HG03039 (cell line): ENCODE measurements at regions not wholly inside any gene's neighbourhood (a gene's known extent, or its start where the extent isn't known, plus 50 kb on each side); places are given as distances from the start of the nearest gene placed in this dataset.

Experiments
- ATAC-seq: cut with Tn5 transposase; IDR thresholded peaks from one replicate; pipeline ENCODE4 v1.9.1; 2021; ENCODE audit warnings: mild to moderate bottlenecking, moderate library complexity; ENCODE audit not compliant: unreplicated experiment

DNA sequence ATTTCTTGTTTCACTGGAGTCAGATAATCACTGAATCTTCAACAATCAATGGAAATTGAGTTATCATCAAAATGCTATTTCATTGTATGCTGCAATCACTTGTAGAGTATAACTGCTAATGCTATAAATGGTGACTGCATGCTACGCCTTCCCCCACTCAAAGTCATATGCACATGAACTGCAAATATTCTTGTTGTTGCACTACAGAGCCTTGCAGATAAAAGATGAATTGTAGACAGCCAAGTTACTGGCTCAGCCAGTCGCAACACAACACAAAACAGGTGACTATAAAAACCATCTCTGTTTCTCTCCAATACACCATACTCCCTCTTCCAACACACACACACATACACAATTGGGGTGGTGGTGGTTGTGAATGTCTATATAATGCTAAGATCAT is 171.0 kb upstream of the HMGA2 start:
- no peak for ATAC-seq

DNA sequence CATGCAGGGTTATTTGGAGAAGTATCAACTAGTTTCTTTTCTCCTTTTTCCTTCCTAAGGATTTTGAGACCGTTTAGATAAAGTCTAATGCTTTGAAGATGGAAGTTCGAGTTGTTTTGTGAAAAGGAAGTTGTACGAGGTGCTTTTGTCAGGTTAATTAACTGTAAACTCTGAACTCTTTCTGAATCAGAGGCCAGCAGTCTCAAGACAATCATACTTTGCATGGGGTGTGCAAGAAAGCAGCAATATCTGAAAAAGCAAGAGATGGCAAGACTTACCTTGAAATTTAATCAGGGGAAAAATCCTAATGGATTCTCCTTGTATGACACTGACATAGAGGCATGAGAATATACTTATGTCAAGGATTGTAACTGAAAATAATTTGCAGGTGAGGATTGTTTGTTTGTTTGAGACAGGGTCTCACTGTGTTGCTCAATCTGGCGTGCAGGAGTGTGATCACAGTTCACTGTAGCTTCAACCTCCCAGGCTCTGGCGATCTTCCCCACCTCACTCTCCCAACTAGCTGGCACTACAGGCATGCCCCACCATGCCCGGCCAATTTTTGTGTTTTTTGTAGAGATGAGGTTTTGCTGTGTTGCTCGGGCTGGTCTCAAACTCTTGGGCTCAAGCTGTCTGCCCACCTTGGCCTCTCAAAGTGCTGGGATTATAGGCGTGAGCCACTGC is 170.2 kb upstream of the HMGA2 start:
- ATAC-seq, result no peak

DNA sequence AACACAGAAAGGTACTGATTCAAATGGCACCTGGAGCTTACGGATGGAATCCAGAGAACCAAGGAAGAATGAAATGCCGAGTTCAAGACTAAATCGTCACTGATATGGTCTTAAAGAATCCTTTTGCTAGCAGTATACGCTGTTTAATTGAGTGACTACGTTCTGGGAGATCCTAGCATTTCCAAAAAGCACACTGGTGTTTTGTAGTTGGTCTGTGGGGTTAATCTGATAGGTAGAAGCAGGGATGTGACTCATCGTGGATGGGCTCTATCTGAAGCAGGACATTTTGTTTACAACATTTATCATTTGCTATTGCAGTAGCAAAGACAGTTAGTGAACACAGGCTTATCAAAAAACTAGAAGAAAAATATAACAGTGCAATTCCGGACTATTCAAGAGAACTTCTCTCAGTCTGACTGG is 169.2 kb upstream of the HMGA2 start:
- no peak for ATAC-seq

DNA sequence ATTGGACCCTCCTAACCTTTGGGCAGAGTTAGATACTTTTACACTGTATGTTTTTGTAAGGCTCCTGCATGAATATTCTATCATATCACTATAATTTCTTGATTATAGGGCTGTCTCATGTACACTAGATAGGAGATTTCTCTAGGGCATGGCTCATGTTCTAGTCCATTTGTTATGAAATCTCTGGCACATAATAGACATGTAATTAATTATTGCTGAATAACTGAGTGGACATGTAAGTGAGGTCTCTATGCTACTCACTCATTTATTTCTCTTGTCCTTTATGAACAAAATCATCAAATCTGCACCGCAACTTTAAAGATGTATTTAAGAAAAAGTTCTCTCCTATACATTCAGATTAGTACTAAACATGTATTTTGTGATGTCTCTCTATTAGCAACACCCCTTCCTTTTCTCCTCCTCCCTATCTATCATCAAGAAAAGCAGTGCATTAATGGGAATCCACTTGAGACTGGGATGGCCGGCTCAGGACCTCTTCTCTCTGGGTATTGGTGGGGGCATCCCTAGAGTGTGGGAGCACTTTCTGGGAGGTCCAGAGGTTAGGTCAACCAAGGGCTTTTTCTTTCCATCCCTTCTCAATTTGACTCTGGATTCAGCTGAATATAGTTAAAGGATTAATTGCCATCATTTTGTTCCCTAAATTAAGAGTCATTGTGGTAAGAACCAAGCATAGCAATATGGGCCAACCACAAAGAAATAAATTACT is 168.0 kb upstream of the HMGA2 start:
- no peak for ATAC-seq

DNA sequence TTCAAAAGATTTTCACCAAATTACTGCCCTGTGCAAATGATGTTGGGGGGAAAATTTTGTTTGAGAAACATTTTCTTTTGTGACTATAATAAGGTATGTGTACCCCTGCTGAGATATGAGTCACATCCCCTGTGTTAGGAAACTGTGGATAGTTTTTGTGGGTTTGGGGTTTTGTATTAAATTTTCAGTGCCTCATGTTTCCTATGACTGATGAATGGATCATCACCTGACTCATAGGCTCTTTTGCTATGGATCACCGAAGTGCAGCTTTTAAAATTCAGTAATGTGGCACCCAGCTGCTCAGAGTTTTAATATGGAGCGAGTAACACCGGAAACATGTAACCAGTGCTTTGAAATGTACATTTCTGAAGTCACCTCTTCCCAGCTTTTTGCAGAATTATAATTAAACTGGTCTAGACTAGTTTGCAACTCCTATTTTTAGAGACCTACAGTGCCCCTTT is 167.4 kb upstream of the HMGA2 start:
- ATAC-seq, result no peak

DNA sequence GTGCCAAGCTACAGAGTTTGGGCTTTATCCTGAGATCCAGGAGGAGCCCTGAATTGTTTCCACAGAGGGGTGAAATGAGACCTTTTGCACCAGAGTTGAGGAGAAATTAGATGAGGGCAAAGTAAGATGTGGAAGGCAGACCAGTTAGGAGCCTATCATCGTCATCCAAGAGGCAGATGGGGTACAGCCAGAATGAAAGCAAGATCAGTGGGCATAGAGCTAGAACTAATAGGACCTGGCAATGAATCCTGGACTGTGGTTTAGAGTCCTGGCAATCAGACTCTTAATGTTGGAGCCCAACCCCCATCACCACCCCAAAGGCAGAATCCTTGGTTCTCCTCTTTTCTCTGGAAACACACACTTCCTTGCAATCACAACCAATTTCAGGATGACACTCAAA is 166.6 kb upstream of the HMGA2 start:
- ATAC-seq, result no peak

DNA sequence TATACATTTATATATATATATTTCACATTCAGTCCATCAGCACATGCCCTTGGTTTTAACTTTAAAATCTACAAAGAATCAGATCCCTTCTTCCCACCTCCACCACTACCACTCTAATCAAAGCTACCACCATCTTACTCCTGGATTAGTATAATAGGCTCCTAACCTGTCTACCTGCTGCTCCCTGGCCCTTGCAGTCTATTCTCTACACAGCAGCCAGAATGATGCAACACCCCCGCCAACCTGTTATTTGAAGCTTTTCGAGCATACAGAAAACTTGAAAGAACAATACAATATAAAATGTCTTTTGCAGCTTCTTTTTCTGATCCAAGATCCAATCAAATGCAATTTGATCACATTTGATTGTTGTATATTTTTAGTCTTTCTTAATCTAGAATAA is 165.9 kb upstream of the HMGA2 start:
- ATAC-seq, result no peak

DNA sequence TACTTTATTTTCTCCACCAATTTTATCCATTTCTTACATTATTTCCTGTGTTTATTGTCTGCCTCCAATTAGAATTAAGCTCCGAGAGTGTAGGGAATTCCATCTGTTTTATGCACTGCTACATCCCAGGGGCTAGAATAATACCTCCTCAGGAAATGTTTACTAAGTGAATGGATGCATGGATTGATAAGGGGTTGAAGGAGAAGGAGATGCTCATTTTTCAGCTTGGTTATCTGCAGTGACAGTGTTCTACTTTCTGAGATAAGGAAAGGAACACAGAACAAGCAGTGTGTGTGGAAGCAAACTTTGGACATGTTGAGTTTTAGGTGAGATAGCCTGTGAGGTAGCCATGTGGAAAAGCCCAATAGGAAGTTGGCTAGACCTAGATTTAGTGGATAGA is 164.6 kb upstream of the HMGA2 start:
- no peak for ATAC-seq

DNA sequence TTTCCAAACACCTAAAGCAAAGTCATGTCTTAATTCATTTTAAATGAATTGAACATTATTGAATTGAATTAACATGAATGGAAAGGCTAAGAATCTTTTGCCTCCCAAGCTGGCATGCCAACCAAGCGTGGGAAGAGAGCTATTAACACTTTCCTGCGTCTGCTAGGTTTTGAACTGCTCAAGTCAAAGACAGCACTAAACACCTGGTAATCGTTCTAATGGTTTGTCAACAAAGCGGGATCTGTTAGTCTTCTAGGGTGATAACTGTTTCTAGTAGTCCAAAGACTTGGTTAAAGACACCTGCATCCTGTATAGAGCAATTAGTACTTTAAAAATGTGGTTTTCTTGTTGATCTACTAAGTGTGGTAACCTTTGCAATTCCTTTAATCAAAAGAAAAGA is 164.2 kb upstream of the HMGA2 start:
- no peak for ATAC-seq

DNA sequence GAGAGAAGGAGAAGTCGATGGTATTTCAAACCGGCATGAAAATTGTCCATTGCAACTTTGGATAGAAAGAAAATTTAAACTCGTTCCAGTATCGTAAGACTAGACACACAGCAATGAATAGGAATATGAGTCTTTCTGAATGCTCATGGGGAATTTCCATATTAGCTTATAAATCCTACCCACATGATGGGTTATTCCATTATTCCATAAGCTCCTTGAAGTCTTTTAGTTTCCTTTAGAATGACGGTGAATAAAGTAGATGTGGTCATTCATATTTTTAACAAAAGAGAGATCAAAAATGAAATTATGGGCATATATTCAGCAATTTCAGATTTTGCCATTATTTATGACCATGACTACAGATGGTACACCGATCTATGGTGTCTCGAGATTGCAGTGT is 163.4 kb upstream of the HMGA2 start:
- ATAC-seq, result no peak

DNA sequence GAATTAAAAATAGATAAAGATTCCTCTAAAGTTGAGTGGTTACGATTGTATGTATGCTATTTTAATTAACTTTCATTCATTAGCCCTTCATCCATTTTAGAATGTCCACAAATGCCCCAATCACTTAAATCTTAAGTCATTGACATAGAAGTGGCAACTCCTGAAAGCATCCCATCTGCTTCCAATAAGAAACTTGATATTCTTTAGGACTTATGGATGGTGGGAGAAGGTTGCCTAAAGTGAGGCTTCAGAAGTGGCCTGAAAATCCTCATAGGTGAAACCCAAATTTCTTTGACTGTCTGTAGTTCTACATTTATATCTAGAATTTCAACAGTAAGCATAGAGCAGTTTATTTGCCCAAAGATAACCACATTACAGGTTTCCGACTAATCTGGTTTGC is 161.7 kb upstream of the HMGA2 start:
- no peak for ATAC-seq

DNA sequence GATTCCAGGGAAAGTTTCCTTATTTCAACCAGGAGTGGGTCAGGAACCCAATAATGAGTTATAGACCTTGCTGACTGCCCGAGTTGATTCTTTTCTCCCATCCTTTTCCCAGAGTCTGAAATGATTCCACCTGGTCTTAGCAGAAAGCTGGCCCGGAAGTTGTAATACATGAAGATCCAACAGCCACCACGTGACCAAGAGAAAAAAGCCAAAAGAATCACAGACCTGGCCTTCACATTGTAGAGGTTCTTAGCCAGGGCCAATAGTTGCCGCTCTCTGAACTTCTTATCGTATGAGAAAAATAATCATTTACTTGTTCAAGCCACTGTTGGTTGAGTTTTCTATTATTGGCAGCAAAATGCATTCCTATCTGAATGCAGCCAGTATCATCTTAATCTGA is 161.2 kb upstream of the HMGA2 start:
- no peak for ATAC-seq

DNA sequence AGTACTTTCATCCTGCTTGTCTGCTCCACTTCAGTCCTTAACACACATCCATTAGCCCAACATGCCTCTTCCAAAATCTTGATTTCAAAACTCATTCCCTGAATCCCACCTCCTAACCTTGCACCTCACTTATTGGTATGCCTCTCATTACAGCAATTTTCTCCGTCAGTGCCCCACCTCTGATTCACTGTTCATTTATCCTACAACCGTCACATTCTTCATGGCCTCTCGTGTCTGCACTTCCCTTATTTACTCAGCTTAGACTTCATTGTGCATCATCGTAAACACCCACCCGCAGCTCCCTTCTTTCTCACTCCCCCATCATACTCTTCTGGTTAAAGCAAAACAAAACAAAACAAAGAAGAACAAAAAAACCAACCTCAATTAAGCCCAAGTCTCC is 160.6 kb upstream of the HMGA2 start:
- no peak for ATAC-seq

DNA sequence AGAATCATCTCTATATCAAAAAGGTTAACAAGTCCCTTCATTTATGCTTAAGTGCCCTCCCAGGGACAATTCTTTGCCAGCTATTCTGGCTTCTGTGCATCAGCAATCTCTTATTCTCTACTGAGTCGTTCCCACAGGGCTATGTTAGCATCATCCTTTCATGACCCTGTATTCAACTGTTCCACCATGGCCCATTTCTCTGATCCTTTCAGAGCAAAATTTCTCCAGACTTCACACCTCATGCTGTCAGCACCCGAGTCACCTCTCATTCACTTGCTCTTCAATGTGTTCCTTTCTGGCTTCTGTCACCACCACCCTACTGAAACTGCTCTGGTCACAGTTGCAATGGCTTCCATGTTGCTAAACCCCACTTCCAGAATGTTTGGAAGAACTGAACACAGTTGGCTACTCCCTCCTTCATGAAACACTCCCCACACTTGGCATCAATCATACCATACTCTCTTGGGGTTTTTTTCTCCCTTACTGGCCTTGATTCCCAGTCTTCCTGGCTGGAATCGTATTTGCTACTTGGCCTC is 159.5 kb upstream of the HMGA2 start:
- no peak for ATAC-seq

DNA sequence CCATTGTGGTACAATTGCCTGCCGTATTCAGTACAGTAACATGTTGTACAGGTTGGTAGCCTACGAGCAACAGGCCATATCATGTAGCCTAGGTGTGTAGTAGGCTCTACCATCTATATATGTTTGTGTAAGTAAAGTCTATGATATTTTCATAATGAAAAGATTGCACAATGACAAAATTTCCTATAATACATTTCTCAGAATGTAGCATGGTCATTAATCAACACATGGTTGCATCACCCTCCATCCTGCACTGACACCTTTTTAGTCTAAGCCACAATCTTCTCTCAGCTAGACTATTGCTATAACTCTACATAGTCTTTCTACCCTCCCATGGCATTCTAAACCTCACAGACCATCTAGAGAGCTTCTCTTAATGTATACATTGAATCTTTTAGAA is 158.5 kb upstream of the HMGA2 start:
- ATAC-seq, result no peak

DNA sequence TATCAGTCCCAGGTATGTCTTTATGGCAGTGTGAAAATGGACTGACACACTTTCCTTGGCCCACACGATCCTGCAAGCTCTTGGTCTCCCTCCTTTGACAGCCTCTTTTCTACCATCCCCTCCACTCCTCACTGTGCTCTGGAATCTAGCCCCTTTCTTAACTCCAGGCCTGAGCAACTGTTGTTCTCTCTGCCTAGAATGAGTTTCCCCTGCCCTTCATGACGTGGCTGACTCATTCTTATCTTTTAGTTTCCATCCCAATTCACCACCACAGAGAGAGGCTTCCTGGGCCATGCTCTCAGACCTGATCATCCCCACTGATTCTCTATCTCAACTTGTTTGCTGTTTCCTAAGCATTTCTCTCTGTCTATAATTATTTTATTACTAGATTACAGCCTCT is 157.4 kb upstream of the HMGA2 start:
- no peak for ATAC-seq

DNA sequence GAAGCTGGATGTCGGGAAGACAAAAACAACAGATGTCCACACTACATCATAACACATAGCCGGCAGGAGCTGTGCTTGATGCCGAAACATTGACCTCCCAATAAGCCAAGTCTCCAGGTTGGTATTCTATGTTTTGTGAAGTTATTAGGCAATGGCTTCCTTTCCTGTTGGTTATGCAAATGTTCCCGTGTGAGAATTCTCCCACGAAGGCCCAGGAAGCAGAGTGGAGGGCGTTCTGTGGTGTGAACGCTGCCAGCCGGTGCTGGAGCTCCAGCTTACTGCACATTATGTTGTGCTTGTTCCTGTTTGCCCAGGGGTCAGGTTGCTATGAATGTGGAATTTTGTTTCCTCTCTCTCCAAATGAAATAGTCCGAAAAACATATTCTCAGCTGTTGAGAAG is 156.4 kb upstream of the HMGA2 start:
- no peak for ATAC-seq

DNA sequence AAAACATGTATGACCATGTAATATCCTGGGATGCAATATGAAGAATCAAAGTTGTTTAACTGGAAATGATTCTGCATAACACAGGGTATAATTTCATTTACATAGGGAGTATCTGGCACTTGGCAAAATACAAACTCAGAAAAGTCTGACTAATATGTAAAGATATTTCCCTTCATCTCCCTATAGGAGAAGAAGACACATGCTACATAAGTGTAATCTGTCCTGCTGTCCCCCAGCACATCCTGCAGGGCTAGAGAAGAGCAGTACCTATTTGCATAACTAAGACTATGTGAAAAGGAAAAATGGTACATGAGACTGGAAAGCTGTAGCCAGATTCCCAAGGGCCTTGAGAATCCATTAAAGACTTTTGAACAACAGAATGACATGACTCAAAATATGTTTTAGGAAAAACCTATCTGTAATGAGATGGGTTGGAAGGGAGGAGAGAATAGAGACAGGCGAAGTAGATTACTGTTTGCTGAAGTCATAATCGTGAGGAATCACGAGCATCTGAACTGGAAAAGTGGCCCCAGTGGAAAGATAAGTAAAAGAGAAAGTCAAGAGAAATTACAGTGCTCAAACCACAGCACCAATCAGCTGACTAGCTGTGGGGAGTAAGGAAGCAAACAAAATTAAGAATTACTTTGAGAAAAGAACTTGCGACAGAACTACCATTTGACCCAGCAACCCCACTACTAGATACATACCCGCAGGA is 155.1 kb upstream of the HMGA2 start:
- no peak for ATAC-seq

DNA sequence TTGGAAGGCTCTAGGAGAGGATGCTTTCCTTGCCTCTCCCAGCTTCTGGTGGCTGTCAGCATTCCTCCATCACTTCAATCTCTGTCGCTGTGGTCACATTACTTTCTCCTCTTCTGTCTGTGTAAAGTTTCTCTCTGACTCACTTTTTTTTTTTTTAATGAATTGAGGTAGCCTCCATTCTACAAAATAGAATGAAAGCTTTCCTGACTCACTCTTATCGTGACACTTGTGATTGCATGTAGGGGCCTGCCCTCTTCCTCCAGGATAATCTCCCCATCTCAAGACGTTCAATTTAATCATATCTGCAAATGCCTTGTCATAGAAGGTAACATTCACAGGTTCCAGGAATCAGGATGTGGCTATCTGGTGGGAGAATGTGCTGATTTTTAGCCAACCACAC is 153.5 kb upstream of the HMGA2 start:
- ATAC-seq, result no peak

DNA sequence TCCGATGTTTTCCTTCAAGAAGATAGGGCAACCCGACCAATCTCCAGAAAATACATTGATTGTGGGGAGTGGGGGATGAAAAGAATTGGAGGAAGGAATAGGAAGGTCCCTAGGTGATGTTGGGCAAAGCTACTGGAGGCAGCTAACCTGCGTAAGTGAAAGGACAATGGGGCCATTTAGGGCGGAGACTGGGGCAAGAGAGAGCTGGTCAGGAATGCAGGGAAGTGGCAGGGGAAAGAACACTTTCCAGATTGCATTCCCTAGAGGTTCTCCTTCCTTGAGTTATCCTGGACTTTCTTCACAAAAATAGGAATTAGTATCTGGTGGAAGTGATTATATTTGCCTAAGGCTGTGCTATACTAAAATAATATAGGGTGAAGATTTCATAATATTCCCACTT is 151.8 kb upstream of the HMGA2 start:
- no peak for ATAC-seq

DNA sequence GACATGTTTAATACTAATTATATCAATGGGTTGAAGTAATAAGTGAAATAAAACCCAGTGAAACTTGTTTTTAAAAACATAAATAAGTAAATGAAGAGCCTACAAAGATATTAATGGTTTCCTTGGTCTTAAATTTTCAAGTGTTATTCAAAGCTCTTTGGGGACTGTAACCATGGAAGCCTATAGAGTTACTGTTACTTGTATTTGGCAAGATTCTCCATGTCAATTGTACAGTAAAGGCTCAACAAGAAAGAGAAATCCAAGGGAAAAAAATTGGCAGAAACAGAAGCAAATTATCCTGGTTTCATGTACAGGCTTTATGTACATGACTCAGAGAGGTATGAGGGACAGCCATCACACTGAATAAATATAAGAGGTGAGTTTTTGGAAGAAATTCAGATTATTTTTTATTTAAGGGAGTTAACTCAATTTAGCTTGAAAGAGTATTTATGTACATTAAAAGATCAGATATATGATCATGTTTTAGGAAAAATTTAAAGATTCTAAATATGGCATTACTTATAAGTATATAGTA is 151.1 kb upstream of the HMGA2 start:
- ATAC-seq, result no peak

DNA sequence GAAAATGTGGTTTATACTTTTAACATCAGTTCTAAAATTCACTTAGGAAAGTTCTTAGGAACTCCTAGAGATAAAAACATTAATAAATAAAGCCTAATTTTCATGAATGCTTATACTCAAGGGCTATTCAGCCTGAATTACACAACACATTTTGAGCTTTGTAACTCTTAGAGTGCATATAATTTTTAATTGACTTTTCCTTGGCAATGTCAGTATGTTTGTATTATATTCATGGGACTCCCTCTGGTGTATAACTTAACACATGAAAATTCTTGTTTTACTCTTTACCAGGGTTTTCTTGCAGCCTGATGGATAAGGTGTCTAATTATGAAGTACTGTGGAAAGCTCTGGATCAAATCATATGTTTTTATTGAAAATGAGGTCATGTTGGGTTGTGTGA is 150.6 kb upstream of the HMGA2 start:
- no peak for ATAC-seq
